ENCODE measurements at regions not wholly inside any gene's neighbourhood (a gene's known extent, or its start where the extent isn't known, plus 50 kb on each side); places are given as distances from the start of the nearest gene placed in this dataset.

DNA sequence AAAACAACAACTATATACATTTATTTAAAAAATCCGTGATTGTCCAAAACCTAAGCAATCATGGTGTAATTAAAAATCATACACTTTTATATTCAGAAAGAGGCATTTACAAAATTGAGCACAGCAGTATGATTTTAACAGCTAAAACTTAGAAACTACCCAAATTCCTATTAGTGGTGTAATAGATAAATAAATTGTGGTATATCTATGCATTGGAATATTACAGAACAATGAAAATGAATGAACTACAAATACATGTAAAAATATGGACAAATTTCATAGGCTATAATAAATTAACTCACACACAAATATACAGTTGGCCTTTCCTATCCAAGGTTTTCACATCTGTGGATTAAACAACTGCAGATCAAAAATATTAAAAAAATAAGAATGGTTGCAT, 700.5 kb upstream of the ARPP21 start:
- TF ChIP-seq, protein P1, sequence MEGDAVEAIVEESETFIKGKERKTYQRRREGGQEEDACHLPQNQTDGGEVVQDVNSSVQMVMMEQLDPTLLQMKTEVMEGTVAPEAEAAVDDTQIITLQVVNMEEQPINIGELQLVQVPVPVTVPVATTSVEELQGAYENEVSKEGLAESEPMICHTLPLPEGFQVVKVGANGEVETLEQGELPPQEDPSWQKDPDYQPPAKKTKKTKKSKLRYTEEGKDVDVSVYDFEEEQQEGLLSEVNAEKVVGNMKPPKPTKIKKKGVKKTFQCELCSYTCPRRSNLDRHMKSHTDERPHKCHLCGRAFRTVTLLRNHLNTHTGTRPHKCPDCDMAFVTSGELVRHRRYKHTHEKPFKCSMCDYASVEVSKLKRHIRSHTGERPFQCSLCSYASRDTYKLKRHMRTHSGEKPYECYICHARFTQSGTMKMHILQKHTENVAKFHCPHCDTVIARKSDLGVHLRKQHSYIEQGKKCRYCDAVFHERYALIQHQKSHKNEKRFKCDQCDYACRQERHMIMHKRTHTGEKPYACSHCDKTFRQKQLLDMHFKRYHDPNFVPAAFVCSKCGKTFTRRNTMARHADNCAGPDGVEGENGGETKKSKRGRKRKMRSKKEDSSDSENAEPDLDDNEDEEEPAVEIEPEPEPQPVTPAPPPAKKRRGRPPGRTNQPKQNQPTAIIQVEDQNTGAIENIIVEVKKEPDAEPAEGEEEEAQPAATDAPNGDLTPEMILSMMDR (IDR thresholded peaks at IDR 0.05): no peak
- TF ChIP-seq POLR2A (IDR thresholded peaks at IDR 0.05): no peak

All from esophagus squamous epithelium (tissue), 4 donors.